Astrocyte (in vitro differentiated cells and primary cell): ENCODE measurements at regions not wholly inside any gene's neighbourhood (a gene's known extent, or its start where the extent isn't known, plus 50 kb on each side); places are given as distances from the start of the nearest gene placed in this dataset.

Source experiments
- DNase-seq: peaks from one replicate; pipeline ENCODE4 v3.0.0-alpha.2; 2010; ENCODE audit warnings: low read depth
- FAIRE-seq: peaks from 2 replicates; lab custom pipeline; 2011; peaks lifted over from hg19 to GRCh38; lab: Jason Lieb, UNC
- H2AFZ ChIP-seq: 2 replicates; pipeline ENCODE4 v1.6.0; 2012; ENCODE audit warnings: low read depth, low read length, inconsistent platforms
- H3K27ac ChIP-seq: 2 replicates; pipeline ENCODE4 v1.5.1; 2011; ENCODE audit warnings: low read depth, low read length, inconsistent platforms
- H3K27me3 ChIP-seq: 2 replicates; pipeline ENCODE4 v1.6.0; 2011; ENCODE audit warnings: low read length, inconsistent platforms; ENCODE audit not compliant: insufficient read depth
- H3K36me3 ChIP-seq: 2 replicates; pipeline ENCODE4 v1.5.1; 2011; ENCODE audit warnings: low read length, inconsistent platforms; ENCODE audit not compliant: insufficient read depth
- H3K4me1 ChIP-seq: 2 replicates; pipeline ENCODE4 v1.5.1; 2011; ENCODE audit warnings: low read length, inconsistent platforms; ENCODE audit not compliant: insufficient read depth
- H3K4me2 ChIP-seq: 2 replicates; pipeline ENCODE4 v1.6.0; 2012; ENCODE audit warnings: low read length, inconsistent platforms
- H3K4me3 ChIP-seq: 2 replicates; pipeline ENCODE4 v1.5.1; 2011; ENCODE audit warnings: low read depth, mild to moderate bottlenecking, low read length, inconsistent platforms; ENCODE audit not compliant: insufficient read depth
- H3K79me2 ChIP-seq: 2 replicates; pipeline ENCODE4 v1.6.0; 2012; ENCODE audit warnings: mild to moderate bottlenecking, low read length, inconsistent platforms; ENCODE audit not compliant: insufficient read depth
- H3K9ac ChIP-seq: 2 replicates; pipeline ENCODE4 v1.6.0; 2012; ENCODE audit warnings: mild to moderate bottlenecking, low read length, inconsistent platforms
- H3K9me3 ChIP-seq: 2 replicates; pipeline ENCODE4 v1.5.1; 2012; ENCODE audit warnings: low read depth, mild to moderate bottlenecking, low read length, inconsistent platforms; ENCODE audit not compliant: insufficient read depth
- H4K20me1 ChIP-seq: 2 replicates; pipeline ENCODE4 v1.6.0; 2012; ENCODE audit warnings: low read length, inconsistent platforms; ENCODE audit not compliant: insufficient read depth
- H3K27ac Mint-ChIP-seq: one replicate; pipeline ENCODE4 v1.8.0; 2021; ENCODE audit warnings: mild to moderate bottlenecking, mixed read lengths; ENCODE audit not compliant: unreplicated experiment
- H3K27me3 Mint-ChIP-seq: one replicate; pipeline ENCODE4 v1.8.0; 2021; ENCODE audit warnings: low read depth, mixed read lengths; ENCODE audit not compliant: unreplicated experiment
- H3K36me3 Mint-ChIP-seq: one replicate; pipeline ENCODE4 v1.8.0; 2021; ENCODE audit warnings: low read depth, mixed read lengths; ENCODE audit not compliant: unreplicated experiment
- H3K4me1 Mint-ChIP-seq: one replicate; pipeline ENCODE4 v1.8.0; 2021; ENCODE audit warnings: low read depth, mixed read lengths; ENCODE audit not compliant: unreplicated experiment
- H3K4me3 Mint-ChIP-seq: one replicate; pipeline ENCODE4 v1.8.0; 2021; ENCODE audit warnings: mild to moderate bottlenecking, moderate library complexity, mixed read lengths; ENCODE audit not compliant: unreplicated experiment
- H3K9me3 Mint-ChIP-seq: one replicate; pipeline ENCODE4 v1.8.0; 2021; ENCODE audit warnings: mild to moderate bottlenecking, mixed read lengths; ENCODE audit not compliant: unreplicated experiment
- EZH2 ChIP-seq: IDR thresholded peaks from 2 replicates; pipeline ENCODE4 v1.6.1; 2012; ENCODE audit warnings: mild to moderate bottlenecking, low read length, inconsistent platforms; ENCODE audit not compliant: insufficient read depth
- TF ChIP-seq, protein P1 (sequence below): IDR thresholded peaks from 2 replicates; pipeline ENCODE4 v1.5.1; 2011; ENCODE audit warnings: low read depth, mild to moderate bottlenecking, inconsistent platforms, low read length, moderate library complexity; ENCODE audit not compliant: insufficient read depth

GRCh38 chr13:89891416-89891815 lies 1456.1 kb upstream of the MIR17HG start:
- no peaks in the 10 kb centered on the region for H3K36me3 ChIP-seq
- no peaks in the 10 kb centered on the region for H3K4me1 Mint-ChIP-seq
- H3K79me2 ChIP-seq = no peaks in the 10 kb centered on the region
- no peak overlapping the region for H2AFZ ChIP-seq
- H4K20me1 ChIP-seq = no peaks in the 10 kb centered on the region
- FAIRE-seq = no peak
- no peak overlapping the region for H3K4me2 ChIP-seq
- no peak for TF ChIP-seq EZH2
- TF ChIP-seq, protein P1, sequence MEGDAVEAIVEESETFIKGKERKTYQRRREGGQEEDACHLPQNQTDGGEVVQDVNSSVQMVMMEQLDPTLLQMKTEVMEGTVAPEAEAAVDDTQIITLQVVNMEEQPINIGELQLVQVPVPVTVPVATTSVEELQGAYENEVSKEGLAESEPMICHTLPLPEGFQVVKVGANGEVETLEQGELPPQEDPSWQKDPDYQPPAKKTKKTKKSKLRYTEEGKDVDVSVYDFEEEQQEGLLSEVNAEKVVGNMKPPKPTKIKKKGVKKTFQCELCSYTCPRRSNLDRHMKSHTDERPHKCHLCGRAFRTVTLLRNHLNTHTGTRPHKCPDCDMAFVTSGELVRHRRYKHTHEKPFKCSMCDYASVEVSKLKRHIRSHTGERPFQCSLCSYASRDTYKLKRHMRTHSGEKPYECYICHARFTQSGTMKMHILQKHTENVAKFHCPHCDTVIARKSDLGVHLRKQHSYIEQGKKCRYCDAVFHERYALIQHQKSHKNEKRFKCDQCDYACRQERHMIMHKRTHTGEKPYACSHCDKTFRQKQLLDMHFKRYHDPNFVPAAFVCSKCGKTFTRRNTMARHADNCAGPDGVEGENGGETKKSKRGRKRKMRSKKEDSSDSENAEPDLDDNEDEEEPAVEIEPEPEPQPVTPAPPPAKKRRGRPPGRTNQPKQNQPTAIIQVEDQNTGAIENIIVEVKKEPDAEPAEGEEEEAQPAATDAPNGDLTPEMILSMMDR = no peak
- H3K27me3 ChIP-seq = no peaks in the 10 kb centered on the region
- no peaks in the 10 kb centered on the region for H3K36me3 Mint-ChIP-seq
- no peak overlapping the region for H3K9ac ChIP-seq
- H3K27me3 Mint-ChIP-seq = no peaks in the 10 kb centered on the region
- no peak overlapping the region for H3K4me3 ChIP-seq
- no peak for DNase-seq
- H3K9me3 Mint-ChIP-seq = peaks cover 2% of the 10 kb centered on the region
- H3K9me3 ChIP-seq = no peaks in the 10 kb centered on the region
- H3K27ac Mint-ChIP-seq = no peak overlapping the region
- H3K27ac ChIP-seq = no peak overlapping the region
- no peak overlapping the region for H3K4me3 Mint-ChIP-seq
- H3K4me1 ChIP-seq = no peaks in the 10 kb centered on the region

DNA sequence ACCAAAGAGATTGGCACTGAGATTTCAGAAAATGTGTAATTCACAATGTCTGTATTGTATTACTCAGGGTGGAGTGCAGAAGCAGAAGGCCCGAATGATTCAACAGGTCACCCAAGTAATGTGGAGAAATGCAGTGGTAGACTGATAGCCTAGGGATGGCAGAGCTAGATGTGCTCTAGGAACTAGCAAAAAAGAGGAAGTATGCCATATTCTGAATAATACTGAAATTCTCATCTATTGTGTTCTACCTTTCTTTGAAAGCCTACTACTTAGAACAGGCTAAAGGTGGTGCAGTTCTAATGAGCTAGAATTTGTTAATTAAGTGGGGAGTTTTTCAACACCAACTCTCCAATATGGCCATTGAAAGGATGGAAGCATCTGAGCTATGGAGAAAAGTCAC lies 1449.8 kb upstream of the MIR17HG start:
- TF ChIP-seq, protein P1 = no peak
- TF ChIP-seq EZH2 = no peak
- FAIRE-seq (no peak), DNase-seq (no peak)
- H3K9ac ChIP-seq = no peak overlapping the region
- no peaks in the 10 kb centered on the region for H3K27me3 ChIP-seq
- no peak overlapping the region for H2AFZ ChIP-seq
- H3K9me3 ChIP-seq = no peaks in the 10 kb centered on the region
- Mint-ChIP-seq H3K4me1 (no peaks in the 10 kb centered on the region), H3K27ac (no peak overlapping the region), H3K36me3 (no peaks in the 10 kb centered on the region), H3K4me3 (no peak overlapping the region), H3K9me3 (peaks cover 2% of the 10 kb centered on the region), H3K27me3 (no peaks in the 10 kb centered on the region)
- H3K4me3 ChIP-seq = no peak overlapping the region
- no peaks in the 10 kb centered on the region for H3K36me3 ChIP-seq
- H3K79me2 ChIP-seq = no peaks in the 10 kb centered on the region
- no peak overlapping the region for H3K27ac ChIP-seq
- no peak overlapping the region for H3K4me2 ChIP-seq
- H3K4me1 ChIP-seq = no peaks in the 10 kb centered on the region
- H4K20me1 ChIP-seq = no peaks in the 10 kb centered on the region

- Histone ChIP-seq H3K9me3 (no peaks in the 10 kb centered on the region), H3K36me3 (no peaks in the 10 kb centered on the region), H3K79me2 (no peaks in the 10 kb centered on the region), H3K4me3 (no peak overlapping the region), H3K4me2 (no peak overlapping the region), H3K4me1 (no peaks in the 10 kb centered on the region), H3K27ac (no peak overlapping the region), H3K27me3 (no peaks in the 10 kb centered on the region), H2AFZ (no peak overlapping the region), H4K20me1 (no peaks in the 10 kb centered on the region), H3K9ac (no peak overlapping the region)
- FAIRE-seq (no peak), DNase-seq (no peak)
- Mint-ChIP-seq H3K4me1 (no peaks in the 10 kb centered on the region), H3K27me3 (no peaks in the 10 kb centered on the region), H3K36me3 (no peaks in the 10 kb centered on the region), H3K27ac (no peak overlapping the region), H3K9me3 (peaks cover 2% of the 10 kb centered on the region), H3K4me3 (no peak overlapping the region)
- TF ChIP-seq, protein P1 = no peak
- no peak for TF ChIP-seq EZH2
Observed at GRCh38 chr13:89899302-89900103, 1448.0 kb upstream of the MIR17HG start.
